Keratinocyte (primary cell): ENCODE measurements at regions not wholly inside any gene's neighbourhood (a gene's known extent, or its start where the extent isn't known, plus 50 kb on each side); places are given as distances from the start of the nearest gene placed in this dataset.

ENCODE experiments used
- EZH2 ChIP-seq: IDR thresholded peaks from one replicate; pipeline ENCODE4 v1.6.1; 2012; ENCODE audit warnings: inconsistent platforms, mild to moderate bottlenecking, low read length, moderate library complexity
- TF ChIP-seq, protein P1 (sequence below), 3 experiments: IDR thresholded peaks in 1 of 3; conservative IDR thresholded peaks in 1 of 3; optimal IDR thresholded peaks in 1 of 3; 2 replicates in 2 of 3; 3 replicates in 1 of 3; pipeline versions ENCODE3 to v1.5.1; 2011; ENCODE audit warnings: low read length in 3 of 3, mild to moderate bottlenecking in 3 of 3, moderate library complexity in 2 of 3, control low read depth in 1 of 3, inconsistent platforms in 1 of 3; ENCODE audit not compliant: insufficient read depth in 2 of 3; ENCODE audit errors: extremely low read depth in 1 of 3

DNA sequence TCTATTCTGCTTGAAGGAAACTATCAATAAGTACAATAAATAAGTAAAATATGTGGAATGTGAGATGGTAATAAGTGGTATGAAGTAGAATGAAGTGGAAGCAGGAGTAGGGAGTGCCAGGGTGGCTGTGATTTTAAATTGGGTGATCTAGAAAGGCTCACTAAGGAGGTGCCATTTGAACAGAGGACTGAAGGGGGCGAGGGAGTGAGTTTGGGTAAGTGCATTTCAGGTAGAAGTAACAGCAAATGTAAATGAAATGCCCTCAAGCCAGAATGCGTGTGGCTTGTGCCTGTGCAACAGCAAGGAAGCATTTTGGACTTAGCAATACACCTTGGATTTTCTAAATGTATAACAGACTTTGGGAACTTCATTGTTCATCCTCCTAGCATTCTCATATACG, 77.1 kb downstream of the CCNA1 start:
- TF ChIP-seq, protein P1, sequence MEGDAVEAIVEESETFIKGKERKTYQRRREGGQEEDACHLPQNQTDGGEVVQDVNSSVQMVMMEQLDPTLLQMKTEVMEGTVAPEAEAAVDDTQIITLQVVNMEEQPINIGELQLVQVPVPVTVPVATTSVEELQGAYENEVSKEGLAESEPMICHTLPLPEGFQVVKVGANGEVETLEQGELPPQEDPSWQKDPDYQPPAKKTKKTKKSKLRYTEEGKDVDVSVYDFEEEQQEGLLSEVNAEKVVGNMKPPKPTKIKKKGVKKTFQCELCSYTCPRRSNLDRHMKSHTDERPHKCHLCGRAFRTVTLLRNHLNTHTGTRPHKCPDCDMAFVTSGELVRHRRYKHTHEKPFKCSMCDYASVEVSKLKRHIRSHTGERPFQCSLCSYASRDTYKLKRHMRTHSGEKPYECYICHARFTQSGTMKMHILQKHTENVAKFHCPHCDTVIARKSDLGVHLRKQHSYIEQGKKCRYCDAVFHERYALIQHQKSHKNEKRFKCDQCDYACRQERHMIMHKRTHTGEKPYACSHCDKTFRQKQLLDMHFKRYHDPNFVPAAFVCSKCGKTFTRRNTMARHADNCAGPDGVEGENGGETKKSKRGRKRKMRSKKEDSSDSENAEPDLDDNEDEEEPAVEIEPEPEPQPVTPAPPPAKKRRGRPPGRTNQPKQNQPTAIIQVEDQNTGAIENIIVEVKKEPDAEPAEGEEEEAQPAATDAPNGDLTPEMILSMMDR (optimal IDR thresholded peaks at IDR 0.05 in 1 of 3, IDR thresholded peaks at IDR 0.05 in 1 of 3, conservative IDR thresholded peaks at IDR 0.05 in 1 of 3; ENCODE audit: extremely low read depth in 1 of 3, insufficient read depth in 2 of 3, low read length in 3 of 3) = no peak
- TF ChIP-seq EZH2 = no peak
